PC-3 (cell line): ENCODE measurements at regions not wholly inside any gene's neighbourhood (a gene's known extent, or its start where the extent isn't known, plus 50 kb on each side); places are given as distances from the start of the nearest gene placed in this dataset.

Source experiments
- ATAC-seq: fragments of 200-7000 bp; cut with Tn5 transposase; 2 replicates; pipeline ENCODE4 v1.9.1; 2020; ENCODE audit warnings: mild to moderate bottlenecking, moderate library complexity
- BruUV-seq: library from RNA; stranded (reverse); fragments of 400-500 nt; replicated peaks from 2 replicates; lab custom pipeline; 2021; lab: Mats Ljungman, UMichigan
- CTCF ChIA-PET: fragments of 300-600 bp; sonication (Branson Sonifier 250); formaldehyde crosslinking; loops from one replicate; lab custom pipeline; 2022; ENCODE audit warnings: antibody characterized with exemption; lab: Charles Lee
- POLR2A ChIA-PET: fragments of 300-600 bp; sonication (Branson Sonifier 250); formaldehyde crosslinking; loops from one replicate; lab custom pipeline; 2022; ENCODE audit warnings: antibody characterized with exemption; ENCODE audit not compliant: unreplicated experiment; lab: Charles Lee
- DNase-seq: peaks from one replicate; pipeline ENCODE4 v3.0.0-alpha.2; 2015
- H2AFZ ChIP-seq: fragments of 300-600 bp; sonication (generic); 2 replicates; pipeline ENCODE4 v1.6.0; 2016; ENCODE audit warnings: antibody characterized with exemption, low read length
- H3F3A ChIP-seq: fragments of 300-600 bp; sonication (generic); one replicate; pipeline ENCODE4 v1.6.0; 2017; ENCODE audit warnings: antibody characterized with exemption, low read length, control low read depth, mild to moderate bottlenecking; ENCODE audit not compliant: unreplicated experiment
- H3K27ac ChIP-seq: fragments of 300-600 bp; sonication (generic); 2 replicates; pipeline ENCODE4 v1.5.1; 2016; ENCODE audit warnings: mild to moderate bottlenecking, low read length
- H3K27me3 ChIP-seq: fragments of 300-600 bp; sonication (generic); 2 replicates; pipeline ENCODE4 v1.6.1; 2016; ENCODE audit warnings: low read length, mixed read lengths
- H3K36me3 ChIP-seq: fragments of 300-600 bp; sonication (generic); 2 replicates; pipeline ENCODE4 v1.6.1; 2016; ENCODE audit warnings: low read depth, mixed run types, low read length, mixed read lengths
- H3K4me1 ChIP-seq: fragments of 300-600 bp; sonication (generic); 2 replicates; pipeline ENCODE4 v1.5.1; 2016; ENCODE audit warnings: low read length; ENCODE audit not compliant: insufficient read depth
- H3K4me2 ChIP-seq: fragments of 300-600 bp; sonication (generic); 2 replicates; pipeline ENCODE4 v1.6.0; 2016; ENCODE audit warnings: low read length
- H3K4me3 ChIP-seq: fragments of 300-600 bp; sonication (generic); 2 replicates; pipeline ENCODE4 v1.5.1; 2016; ENCODE audit warnings: mild to moderate bottlenecking, low read length, mixed read lengths
- H3K79me2 ChIP-seq: fragments of 300-600 bp; sonication (generic); 2 replicates; pipeline ENCODE4 v1.6.1; 2017; ENCODE audit warnings: low read length, mixed read lengths
- H3K9ac ChIP-seq: fragments of 300-600 bp; sonication (generic); 2 replicates; pipeline ENCODE4 v1.6.0; 2016; ENCODE audit warnings: mild to moderate bottlenecking, low read length
- H3K9me2 ChIP-seq: fragments of 300-600 bp; sonication (generic); replicated peaks from 2 replicates; pipeline ENCODE4 v1.6.1; 2016; ENCODE audit warnings: mixed run types, low read length, mixed read lengths
- H3K9me3 ChIP-seq: fragments of 300-600 bp; sonication (generic); 2 replicates; pipeline ENCODE4 v1.6.1; 2016; ENCODE audit warnings: low read length, mixed read lengths
- H4K20me1 ChIP-seq: fragments of 300-600 bp; sonication (generic); 2 replicates; pipeline ENCODE4 v1.6.1; 2016; ENCODE audit warnings: low read length, mixed read lengths
- CTCF ChIP-seq: fragments of 300-600 bp; sonication (generic); conservative IDR thresholded peaks from 2 replicates; pipeline ENCODE4 v1.5.1; 2017; ENCODE audit warnings: antibody characterized with exemption, low read depth, mild to moderate bottlenecking, low read length
- EZH2 ChIP-seq: fragments of 300-600 bp; sonication (generic); IDR thresholded peaks from one replicate; pipeline ENCODE4 v1.6.1; 2017; ENCODE audit warnings: antibody characterized with exemption, mild to moderate bottlenecking, low read length; ENCODE audit not compliant: unreplicated experiment
- EZH2phosphoT487 ChIP-seq: fragments of 300-600 bp; sonication (generic); IDR thresholded peaks from 2 replicates; pipeline ENCODE4 v1.6.1; 2018; ENCODE audit warnings: mild to moderate bottlenecking, antibody characterized with exemption, low read length, borderline replicate concordance
- intact Hi-C: fragments of 100-400 bp; cut with micrococcal nuclease; formaldehyde crosslinking; loops from 2 replicates; pipeline ENCODE4 v1.9.0; 2023

GRCh38 chr10:36325815-36326214 is 683.7 kb upstream of the FZD8 start:
- H3K36me3 ChIP-seq, result no peaks in the 10 kb centered on the region
- intact Hi-C loops, result loop anchor here (1.0 to 5.0 kb wide), 5 partner anchors 41 to 691 kb away; no protein-coding TSS in a partner anchor
- H3K9me3 ChIP-seq, result no peaks in the 10 kb centered on the region
- H3K4me1 ChIP-seq, result peaks cover 18% of the 10 kb centered on the region
- DNase-seq (no peak), ATAC-seq (no peak)
- H3K79me2 ChIP-seq, result no peaks in the 10 kb centered on the region
- CTCF ChIA-PET, result no interaction called here
- peak overlapping the region; percentile 57 for H3K27ac ChIP-seq
- no peak overlapping the region for H3K4me3 ChIP-seq
- H3F3A ChIP-seq, result no peaks in the 10 kb centered on the region
- no peaks in the 10 kb centered on the region for H4K20me1 ChIP-seq
- H3K4me2 ChIP-seq, result no peak overlapping the region
- POLR2A ChIA-PET, result interaction anchor here (0.6 kb wide), 1 partner anchor 228 kb away, joined by 3 read pairs; no protein-coding TSS in a partner anchor
- no peaks in the 10 kb centered on the region for H3K9me2 ChIP-seq
- TF ChIP-seq CTCF (no peak), EZH2 (no peak), EZH2phosphoT487 (no peak)
- peak overlapping the region; percentile 54; the same call in 1 of the 2 replicates for H2AFZ ChIP-seq
- H3K27me3 ChIP-seq, result no peaks in the 10 kb centered on the region
- no TSS peak for BruUV-seq
- H3K9ac ChIP-seq, result peak overlapping the region; percentile 8; the same call in 1 of the 2 replicates

GRCh38 chr10:36324831-36325230 is 682.7 kb upstream of the FZD8 start:
- Histone ChIP-seq H2AFZ (peak overlapping the region; percentile 54), H3K4me1 (peaks cover 18% of the 10 kb centered on the region), H3K27me3 (no peaks in the 10 kb centered on the region), H3K4me2 (peak overlapping the region; percentile 5), H3K4me3 (no peak overlapping the region), H3K9me3 (no peaks in the 10 kb centered on the region), H3K36me3 (no peaks in the 10 kb centered on the region), H3K27ac (peak overlapping the region; percentile 57), H3F3A (no peaks in the 10 kb centered on the region), H3K9me2 (no peaks in the 10 kb centered on the region), H4K20me1 (no peaks in the 10 kb centered on the region), H3K9ac (peak overlapping the region; percentile 16; the same call in 1 of the 2 replicates), H3K79me2 (no peaks in the 10 kb centered on the region)
- POLR2A ChIA-PET, result no interaction called here
- ATAC-seq, result peak; percentile 88
- TF ChIP-seq EZH2phosphoT487 (no peak), CTCF (no peak), EZH2 (no peak)
- CTCF ChIA-PET, result interaction anchor here (0.6 to 0.8 kb wide), 2 partner anchors 45 to 180 kb away, joined by 3 read pairs; no protein-coding TSS in a partner anchor
- DNase-seq, result peak; percentile 89
- no TSS peak for BruUV-seq
- intact Hi-C loops, result loop anchor here (1.0 to 5.0 kb wide), 5 partner anchors 40 to 690 kb away; no protein-coding TSS in a partner anchor

- H3K9me3 ChIP-seq, result no peaks in the 10 kb centered on the region
- intact Hi-C loops, result no loop called here
- ChIA-PET POLR2A (no interaction called here), CTCF (no interaction called here)
- H2AFZ ChIP-seq, result no peak overlapping the region
- no peaks in the 10 kb centered on the region for H3F3A ChIP-seq
- no peaks in the 10 kb centered on the region for H3K79me2 ChIP-seq
- no peak overlapping the region for H3K4me2 ChIP-seq
- H3K36me3 ChIP-seq, result no peaks in the 10 kb centered on the region
- H3K27me3 ChIP-seq, result no peaks in the 10 kb centered on the region
- DNase-seq (no peak), ATAC-seq (no peak)
- H3K4me1 ChIP-seq, result no peaks in the 10 kb centered on the region
- no peaks in the 10 kb centered on the region for H3K9me2 ChIP-seq
- no peaks in the 10 kb centered on the region for H4K20me1 ChIP-seq
- no TSS peak for BruUV-seq
- TF ChIP-seq CTCF (no peak), EZH2phosphoT487 (no peak), EZH2 (no peak)
- no peak overlapping the region for H3K4me3 ChIP-seq
- no peak overlapping the region for H3K9ac ChIP-seq
- H3K27ac ChIP-seq, result no peak overlapping the region
Measured at GRCh38 chr10:36313142-36313541, 671.0 kb upstream of the FZD8 start.
